Panc1 (cell line): ENCODE measurements at regions not wholly inside any gene's neighbourhood (a gene's known extent, or its start where the extent isn't known, plus 50 kb on each side); places are given as distances from the start of the nearest gene placed in this dataset.

Source experiments
- ATAC-seq: fragments of 200-7000 bp; cut with Tn5 transposase; 2 replicates; pipeline ENCODE4 v1.9.1; 2020; ENCODE audit warnings: mild to moderate bottlenecking, moderate library complexity
- BruUV-seq: library from RNA; stranded (reverse); fragments of 400-500 nt; replicated peaks from 2 replicates; lab custom pipeline; 2021; lab: Mats Ljungman, UMichigan
- CTCF ChIA-PET: fragments of 300-600 bp; sonication (Branson Sonifier 250); formaldehyde crosslinking; loops from one replicate; lab custom pipeline; 2022; ENCODE audit warnings: antibody characterized with exemption; lab: Charles Lee
- POLR2A ChIA-PET: fragments of 300-600 bp; sonication (Branson Sonifier 250); formaldehyde crosslinking; loops from one replicate; lab custom pipeline; 2022; ENCODE audit warnings: antibody characterized with exemption; lab: Charles Lee
- DNase-seq: peaks from one replicate; pipeline ENCODE4 v3.0.0-alpha.2; 2010; ENCODE audit warnings: low read depth, low spot score
- H3K27ac ChIP-seq: 2 replicates; pipeline ENCODE4 v1.5.1; 2011; ENCODE audit warnings: mild to moderate bottlenecking, low read length, inconsistent platforms
- H3K27me3 ChIP-seq: fragments of 200-500 bp; sonication (Bioruptor generic); 2 replicates; pipeline ENCODE4 v1.6.0; 2014; ENCODE audit warnings: low read length, inconsistent platforms; ENCODE audit not compliant: control insufficient read depth, insufficient read depth
- H3K36me3 ChIP-seq: fragments of 200-500 bp; sonication (Bioruptor generic); 2 replicates; pipeline ENCODE4 v1.5.1; 2014; ENCODE audit warnings: inconsistent platforms, mild to moderate bottlenecking, low read length, moderate library complexity; ENCODE audit not compliant: control insufficient read depth, insufficient read depth
- H3K4me1 ChIP-seq: 2 replicates; pipeline ENCODE4 v1.5.1; 2011; ENCODE audit warnings: inconsistent platforms, mild to moderate bottlenecking, low read length, moderate library complexity; ENCODE audit not compliant: control insufficient read depth, insufficient read depth
- H3K4me3 ChIP-seq, 2 experiments: 2 replicates each; pipeline ENCODE4 v1.5.1; 2011 to 2012; ENCODE audit warnings: low read depth in 2 of 2, low read length in 2 of 2, mild to moderate bottlenecking in 2 of 2, inconsistent platforms in 1 of 2, moderate library complexity in 1 of 2
- H3K9me3 ChIP-seq: fragments of 200-500 bp; sonication (Bioruptor generic); 2 replicates; pipeline ENCODE4 v1.5.1; 2014; ENCODE audit warnings: low read depth, mild to moderate bottlenecking, inconsistent platforms, low read length, moderate library complexity; ENCODE audit not compliant: control insufficient read depth, insufficient read depth
- CTCF ChIP-seq: fragments of 450-650 bp; IDR thresholded peaks from 2 replicates; pipeline ENCODE4 v1.5.1; 2017; ENCODE audit warnings: mild to moderate bottlenecking
- POLR2AphosphoS5 ChIP-seq: IDR thresholded peaks from 2 replicates; pipeline ENCODE4 v1.6.1; 2012; ENCODE audit warnings: mild to moderate bottlenecking, low read depth, low read length, moderate library complexity
- REST ChIP-seq, 2 experiments: IDR thresholded peaks; 2 replicates each; pipeline ENCODE4 v1.6.1; 2011 to 2012; ENCODE audit warnings: low read depth in 2 of 2, control low read depth in 1 of 2, low read length in 1 of 2, mild to moderate bottlenecking in 1 of 2, moderate library complexity in 1 of 2; ENCODE audit not compliant: insufficient read depth in 1 of 2
- SIN3A ChIP-seq: IDR thresholded peaks from 2 replicates; pipeline ENCODE4 v1.6.1; 2012; ENCODE audit warnings: low read depth, mild to moderate bottlenecking, low read length, moderate library complexity, borderline replicate concordance; ENCODE audit not compliant: insufficient read depth
- TCF7L2 ChIP-seq: IDR thresholded peaks from 2 replicates; pipeline ENCODE4 v1.6.1; 2011; ENCODE audit warnings: mild to moderate bottlenecking, low read depth, low read length, inconsistent platforms
- in situ Hi-C: cut with HindIII; loops from 2 replicates; pipeline ENCODE4 v1.10.0; 2016; ENCODE audit warnings: low sequenced_read_pairs, low pct_unique_long_range_greater_than_20kb
- intact Hi-C: fragments of 100-400 bp; cut with micrococcal nuclease; formaldehyde crosslinking; loops from one replicate; pipeline ENCODE4 v1.10.0; 2022; ENCODE audit not compliant: unreplicated experiment

- Histone ChIP-seq H3K36me3 (no peaks in the 10 kb centered on the region), H3K27ac (no peak overlapping the region), H3K4me1 (no peaks in the 10 kb centered on the region), H3K4me3 (no peak overlapping the region), H3K9me3 (no peaks in the 10 kb centered on the region), H3K27me3 (no peaks in the 10 kb centered on the region)
- DNase-seq, result no peak
- ATAC-seq, result no peak
- intact Hi-C loops, result no loop called here
- ChIA-PET CTCF (no interaction called here), POLR2A (no interaction called here)
- no TSS peak for BruUV-seq
- TF ChIP-seq POLR2AphosphoS5 (no peak), CTCF (no peak), REST (IDR thresholded peaks at IDR 0.05; ENCODE audit: insufficient read depth in 1 of 2, low read depth in 2 of 2, low read length in 1 of 2) (no peak), SIN3A (no peak), TCF7L2 (no peak)
- in situ Hi-C loops, result no loop called here
Observed at GRCh38 chr9:23412458-23412857, 413.6 kb downstream of the ELAVL2 start.

GRCh38 chr9:23413541-23413940, 412.5 kb downstream of the ELAVL2 start:
- no peak for ATAC-seq
- CTCF ChIA-PET, result no interaction called here
- POLR2A ChIA-PET, result no interaction called here

More at GRCh38 chr9:23413541-23413940, 412.5 kb downstream of the ELAVL2 start:
- Histone ChIP-seq H3K27ac (no peak overlapping the region), H3K4me1 (no peaks in the 10 kb centered on the region), H3K4me3 (no peak overlapping the region), H3K36me3 (no peaks in the 10 kb centered on the region), H3K27me3 (no peaks in the 10 kb centered on the region), H3K9me3 (no peaks in the 10 kb centered on the region)
- no TSS peak for BruUV-seq
- intact Hi-C loops, result no loop called here
- TF ChIP-seq POLR2AphosphoS5 (no peak), CTCF (no peak), REST (IDR thresholded peaks at IDR 0.05; ENCODE audit: insufficient read depth in 1 of 2, low read depth in 2 of 2, low read length in 1 of 2) (no peak), TCF7L2 (no peak), SIN3A (no peak)
- no peak for DNase-seq
- in situ Hi-C loops, result no loop called here
